ENCODE measurements at regions not wholly inside any gene's neighbourhood (a gene's known extent, or its start where the extent isn't known, plus 50 kb on each side); places are given as distances from the start of the nearest gene placed in this dataset.

GRCh38 chr1:17920881-17921640 is 165.9 kb downstream of the ACTL8 start:
- H3K4me3 ChIP-seq (ENCODE audit: low read depth, low read length) = no peak overlapping the region
- DNase-seq (ENCODE audit: low read depth) = no peak
- TF ChIP-seq CTCF (IDR thresholded peaks at IDR 0.05; ENCODE audit: insufficient read depth, low read length) = no peak

GRCh38 chr1:17922833-17923232 is 167.7 kb downstream of the ACTL8 start:
- no peak overlapping the region for H3K4me3 ChIP-seq (ENCODE audit: low read depth, low read length)
- peak; percentile 31 for DNase-seq (ENCODE audit: low read depth)
- TF ChIP-seq CTCF (IDR thresholded peaks at IDR 0.05; ENCODE audit: insufficient read depth, low read length) = peak; percentile 50

GRCh38 chr1:17923666-17924065 is 168.5 kb downstream of the ACTL8 start:
- DNase-seq (ENCODE audit: low read depth) = no peak
- TF ChIP-seq CTCF (IDR thresholded peaks at IDR 0.05; ENCODE audit: insufficient read depth, low read length) = no peak
- no peak overlapping the region for H3K4me3 ChIP-seq (ENCODE audit: low read depth, low read length)

- DNase-seq (ENCODE audit: low read depth) = no peak
- TF ChIP-seq CTCF (IDR thresholded peaks at IDR 0.05; ENCODE audit: insufficient read depth, low read length) = no peak
- H3K4me3 ChIP-seq (ENCODE audit: low read depth, low read length) = no peak overlapping the region
These were observed 169.4 kb downstream of the ACTL8 start for GRCh38 chr1:17924578-17924977.

GRCh38 chr1:17925290-17926237 is 170.4 kb downstream of the ACTL8 start:
- TF ChIP-seq CTCF (IDR thresholded peaks at IDR 0.05; ENCODE audit: insufficient read depth, low read length) = no peak
- DNase-seq (ENCODE audit: low read depth) = no peak
- H3K4me3 ChIP-seq (ENCODE audit: low read depth, low read length) = no peak overlapping the region

- no peak for DNase-seq (ENCODE audit: low read depth)
These were observed 171.8 kb downstream of the ACTL8 start for GRCh38 chr1:17926906-17927305.

More at GRCh38 chr1:17926906-17927305, 171.8 kb downstream of the ACTL8 start:
- no peak for TF ChIP-seq CTCF (IDR thresholded peaks at IDR 0.05; ENCODE audit: insufficient read depth, low read length)
- no peak overlapping the region for H3K4me3 ChIP-seq (ENCODE audit: low read depth, low read length)

All from fibroblast of the aortic adventitia (primary cell).